ENCODE measurements at regions not wholly inside any gene's neighbourhood (a gene's known extent, or its start where the extent isn't known, plus 50 kb on each side); places are given as distances from the start of the nearest gene placed in this dataset.

DNA sequence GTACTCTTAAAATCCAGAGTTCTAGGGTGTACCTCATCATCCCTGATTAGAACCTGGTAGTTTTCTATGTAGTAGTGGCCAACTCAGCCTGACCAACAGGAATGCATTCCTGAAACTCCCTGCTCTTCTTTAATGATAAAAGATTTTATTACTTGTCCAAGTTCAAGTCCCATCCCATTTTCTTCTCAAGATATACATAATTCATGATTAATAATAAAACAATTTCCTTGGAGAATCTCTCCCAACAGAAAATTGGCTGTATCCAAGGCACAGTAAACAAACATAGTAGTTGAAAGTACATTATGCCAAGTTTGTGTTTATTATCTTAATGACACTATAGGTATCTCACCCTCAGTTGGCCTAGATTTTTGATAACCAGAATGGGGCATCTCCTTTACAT, 714.1 kb upstream of the ADAMTS5 start (continued):
- TF ChIP-seq, protein P1, sequence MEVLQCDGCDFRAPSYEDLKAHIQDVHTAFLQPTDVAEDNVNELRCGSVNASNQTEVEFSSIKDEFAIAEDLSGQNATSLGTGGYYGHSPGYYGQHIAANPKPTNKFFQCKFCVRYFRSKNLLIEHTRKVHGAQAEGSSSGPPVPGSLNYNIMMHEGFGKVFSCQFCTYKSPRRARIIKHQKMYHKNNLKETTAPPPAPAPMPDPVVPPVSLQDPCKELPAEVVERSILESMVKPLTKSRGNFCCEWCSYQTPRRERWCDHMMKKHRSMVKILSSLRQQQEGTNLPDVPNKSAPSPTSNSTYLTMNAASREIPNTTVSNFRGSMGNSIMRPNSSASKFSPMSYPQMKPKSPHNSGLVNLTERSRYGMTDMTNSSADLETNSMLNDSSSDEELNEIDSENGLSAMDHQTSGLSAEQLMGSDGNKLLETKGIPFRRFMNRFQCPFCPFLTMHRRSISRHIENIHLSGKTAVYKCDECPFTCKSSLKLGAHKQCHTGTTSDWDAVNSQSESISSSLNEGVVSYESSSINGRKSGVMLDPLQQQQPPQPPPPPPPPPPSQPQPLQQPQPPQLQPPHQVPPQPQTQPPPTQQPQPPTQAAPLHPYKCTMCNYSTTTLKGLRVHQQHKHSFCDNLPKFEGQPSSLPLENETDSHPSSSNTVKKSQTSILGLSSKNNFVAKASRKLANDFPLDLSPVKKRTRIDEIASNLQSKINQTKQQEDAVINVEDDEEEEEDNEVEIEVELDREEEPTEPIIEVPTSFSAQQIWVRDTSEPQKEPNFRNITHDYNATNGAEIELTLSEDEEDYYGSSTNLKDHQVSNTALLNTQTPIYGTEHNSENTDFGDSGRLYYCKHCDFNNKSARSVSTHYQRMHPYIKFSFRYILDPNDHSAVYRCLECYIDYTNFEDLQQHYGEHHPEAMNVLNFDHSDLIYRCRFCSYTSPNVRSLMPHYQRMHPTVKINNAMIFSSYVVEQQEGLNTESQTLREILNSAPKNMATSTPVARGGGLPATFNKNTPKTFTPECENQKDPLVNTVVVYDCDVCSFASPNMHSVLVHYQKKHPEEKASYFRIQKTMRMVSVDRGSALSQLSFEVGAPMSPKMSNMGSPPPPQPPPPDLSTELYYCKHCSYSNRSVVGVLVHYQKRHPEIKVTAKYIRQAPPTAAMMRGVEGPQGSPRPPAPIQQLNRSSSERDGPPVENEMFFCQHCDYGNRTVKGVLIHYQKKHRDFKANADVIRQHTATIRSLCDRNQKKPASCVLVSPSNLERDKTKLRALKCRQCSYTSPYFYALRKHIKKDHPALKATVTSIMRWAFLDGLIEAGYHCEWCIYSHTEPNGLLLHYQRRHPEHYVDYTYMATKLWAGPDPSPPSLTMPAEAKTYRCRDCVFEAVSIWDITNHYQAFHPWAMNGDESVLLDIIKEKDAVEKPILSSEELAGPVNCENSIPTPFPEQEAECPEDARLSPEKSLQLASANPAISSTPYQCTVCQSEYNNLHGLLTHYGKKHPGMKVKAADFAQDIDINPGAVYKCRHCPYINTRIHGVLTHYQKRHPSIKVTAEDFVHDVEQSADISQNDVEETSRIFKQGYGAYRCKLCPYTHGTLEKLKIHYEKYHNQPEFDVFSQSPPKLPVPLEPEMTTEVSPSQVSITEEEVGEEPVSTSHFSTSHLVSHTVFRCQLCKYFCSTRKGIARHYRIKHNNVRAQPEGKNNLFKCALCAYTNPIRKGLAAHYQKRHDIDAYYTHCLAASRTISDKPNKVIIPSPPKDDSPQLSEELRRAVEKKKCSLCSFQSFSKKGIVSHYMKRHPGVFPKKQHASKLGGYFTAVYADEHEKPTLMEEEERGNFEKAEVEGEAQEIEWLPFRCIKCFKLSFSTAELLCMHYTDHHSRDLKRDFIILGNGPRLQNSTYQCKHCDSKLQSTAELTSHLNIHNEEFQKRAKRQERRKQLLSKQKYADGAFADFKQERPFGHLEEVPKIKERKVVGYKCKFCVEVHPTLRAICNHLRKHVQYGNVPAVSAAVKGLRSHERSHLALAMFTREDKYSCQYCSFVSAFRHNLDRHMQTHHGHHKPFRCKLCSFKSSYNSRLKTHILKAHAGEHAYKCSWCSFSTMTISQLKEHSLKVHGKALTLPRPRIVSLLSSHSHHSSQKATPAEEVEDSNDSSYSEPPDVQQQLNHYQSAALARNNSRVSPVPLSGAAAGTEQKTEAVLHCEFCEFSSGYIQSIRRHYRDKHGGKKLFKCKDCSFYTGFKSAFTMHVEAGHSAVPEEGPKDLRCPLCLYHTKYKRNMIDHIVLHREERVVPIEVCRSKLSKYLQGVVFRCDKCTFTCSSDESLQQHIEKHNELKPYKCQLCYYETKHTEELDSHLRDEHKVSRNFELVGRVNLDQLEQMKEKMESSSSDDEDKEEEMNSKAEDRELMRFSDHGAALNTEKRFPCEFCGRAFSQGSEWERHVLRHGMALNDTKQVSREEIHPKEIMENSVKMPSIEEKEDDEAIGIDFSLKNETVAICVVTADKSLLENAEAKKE (CRISPR knock-in tag; IDR thresholded peaks at IDR 0.05) = no peak
- TF ChIP-seq ZNF331 (CRISPR knock-in tag; IDR thresholded peaks at IDR 0.05; ENCODE audit: low read depth) (no peak), EZH2 (IDR thresholded peaks at IDR 0.05; ENCODE audit: low read depth, unreplicated experiment) (no peak), NANOG (IDR thresholded peaks at IDR 0.05; ENCODE audit: borderline replicate concordance) (no peak), ZNF114 (CRISPR knock-in tag; IDR thresholded peaks at IDR 0.05) (no peak)
- TF ChIP-seq, protein P2, sequence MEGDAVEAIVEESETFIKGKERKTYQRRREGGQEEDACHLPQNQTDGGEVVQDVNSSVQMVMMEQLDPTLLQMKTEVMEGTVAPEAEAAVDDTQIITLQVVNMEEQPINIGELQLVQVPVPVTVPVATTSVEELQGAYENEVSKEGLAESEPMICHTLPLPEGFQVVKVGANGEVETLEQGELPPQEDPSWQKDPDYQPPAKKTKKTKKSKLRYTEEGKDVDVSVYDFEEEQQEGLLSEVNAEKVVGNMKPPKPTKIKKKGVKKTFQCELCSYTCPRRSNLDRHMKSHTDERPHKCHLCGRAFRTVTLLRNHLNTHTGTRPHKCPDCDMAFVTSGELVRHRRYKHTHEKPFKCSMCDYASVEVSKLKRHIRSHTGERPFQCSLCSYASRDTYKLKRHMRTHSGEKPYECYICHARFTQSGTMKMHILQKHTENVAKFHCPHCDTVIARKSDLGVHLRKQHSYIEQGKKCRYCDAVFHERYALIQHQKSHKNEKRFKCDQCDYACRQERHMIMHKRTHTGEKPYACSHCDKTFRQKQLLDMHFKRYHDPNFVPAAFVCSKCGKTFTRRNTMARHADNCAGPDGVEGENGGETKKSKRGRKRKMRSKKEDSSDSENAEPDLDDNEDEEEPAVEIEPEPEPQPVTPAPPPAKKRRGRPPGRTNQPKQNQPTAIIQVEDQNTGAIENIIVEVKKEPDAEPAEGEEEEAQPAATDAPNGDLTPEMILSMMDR (conservative IDR thresholded peaks at IDR 0.05; ENCODE audit: low read depth in 2 of 2) = no peak
- TF ChIP-seq, protein P3, sequence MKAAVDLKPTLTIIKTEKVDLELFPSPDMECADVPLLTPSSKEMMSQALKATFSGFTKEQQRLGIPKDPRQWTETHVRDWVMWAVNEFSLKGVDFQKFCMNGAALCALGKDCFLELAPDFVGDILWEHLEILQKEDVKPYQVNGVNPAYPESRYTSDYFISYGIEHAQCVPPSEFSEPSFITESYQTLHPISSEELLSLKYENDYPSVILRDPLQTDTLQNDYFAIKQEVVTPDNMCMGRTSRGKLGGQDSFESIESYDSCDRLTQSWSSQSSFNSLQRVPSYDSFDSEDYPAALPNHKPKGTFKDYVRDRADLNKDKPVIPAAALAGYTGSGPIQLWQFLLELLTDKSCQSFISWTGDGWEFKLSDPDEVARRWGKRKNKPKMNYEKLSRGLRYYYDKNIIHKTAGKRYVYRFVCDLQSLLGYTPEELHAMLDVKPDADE (IDR thresholded peaks at IDR 0.05) = no peak

DNA sequence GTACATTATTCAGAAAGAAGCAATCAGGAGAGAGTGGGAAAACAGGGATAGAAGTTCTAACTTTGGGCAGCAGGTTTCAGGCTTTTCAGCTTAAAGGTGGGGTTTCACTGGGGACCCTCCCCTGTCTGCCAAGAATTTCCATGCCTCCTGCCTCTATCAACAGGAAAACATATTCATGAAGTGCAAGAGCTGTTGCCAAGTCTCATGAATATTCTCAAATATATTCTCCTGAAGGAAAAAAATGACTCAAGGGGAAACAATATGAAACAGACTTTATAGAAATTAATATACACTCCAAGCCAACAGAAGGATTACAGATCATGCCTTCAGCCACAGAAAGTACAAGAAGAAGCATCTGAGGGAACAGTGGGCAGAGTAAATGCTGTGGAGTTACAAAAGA, 713.3 kb upstream of the ADAMTS5 start:
- Mint-ChIP-seq H3K36me3 (ENCODE audit: low read depth) (peaks cover 6% of the 10 kb centered on the region; the same call in 2 of the 3 replicates), H3K4me1 (no peaks in the 10 kb centered on the region), H3K27ac (no peak overlapping the region), H3K9me3 (peaks cover 11% of the 10 kb centered on the region), H3K27me3 (ENCODE audit: insufficient read depth, low read depth, poor library complexity) (no peaks in the 10 kb centered on the region), H3K4me3 (no peak overlapping the region)
- Histone ChIP-seq H3F3A (replicated peaks; ENCODE audit: low read depth) (no peaks in the 10 kb centered on the region), H3K4me3 (no peak overlapping the region), H3K4me2 (no peak overlapping the region), H3K4me1 (ENCODE audit: insufficient read depth) (no peaks in the 10 kb centered on the region), H3K79me2 (replicated peaks; ENCODE audit: insufficient read depth) (no peaks in the 10 kb centered on the region), H3K9me2 (ENCODE audit: insufficient read depth) (peaks cover 14% of the 10 kb centered on the region), H3K27me3 (ENCODE audit: insufficient read depth) (no peaks in the 10 kb centered on the region), H3K36me3 (ENCODE audit: insufficient read depth) (no peaks in the 10 kb centered on the region), H4K20me1 (replicated peaks; ENCODE audit: insufficient read depth) (no peaks in the 10 kb centered on the region), H3K27ac (ENCODE audit: low read depth) (no peak overlapping the region), H2AFZ (no peak overlapping the region)
- ATAC-seq = no peak
- no peak for DNase-seq (ENCODE audit: low spot score)
- TF ChIP-seq, protein P4, sequence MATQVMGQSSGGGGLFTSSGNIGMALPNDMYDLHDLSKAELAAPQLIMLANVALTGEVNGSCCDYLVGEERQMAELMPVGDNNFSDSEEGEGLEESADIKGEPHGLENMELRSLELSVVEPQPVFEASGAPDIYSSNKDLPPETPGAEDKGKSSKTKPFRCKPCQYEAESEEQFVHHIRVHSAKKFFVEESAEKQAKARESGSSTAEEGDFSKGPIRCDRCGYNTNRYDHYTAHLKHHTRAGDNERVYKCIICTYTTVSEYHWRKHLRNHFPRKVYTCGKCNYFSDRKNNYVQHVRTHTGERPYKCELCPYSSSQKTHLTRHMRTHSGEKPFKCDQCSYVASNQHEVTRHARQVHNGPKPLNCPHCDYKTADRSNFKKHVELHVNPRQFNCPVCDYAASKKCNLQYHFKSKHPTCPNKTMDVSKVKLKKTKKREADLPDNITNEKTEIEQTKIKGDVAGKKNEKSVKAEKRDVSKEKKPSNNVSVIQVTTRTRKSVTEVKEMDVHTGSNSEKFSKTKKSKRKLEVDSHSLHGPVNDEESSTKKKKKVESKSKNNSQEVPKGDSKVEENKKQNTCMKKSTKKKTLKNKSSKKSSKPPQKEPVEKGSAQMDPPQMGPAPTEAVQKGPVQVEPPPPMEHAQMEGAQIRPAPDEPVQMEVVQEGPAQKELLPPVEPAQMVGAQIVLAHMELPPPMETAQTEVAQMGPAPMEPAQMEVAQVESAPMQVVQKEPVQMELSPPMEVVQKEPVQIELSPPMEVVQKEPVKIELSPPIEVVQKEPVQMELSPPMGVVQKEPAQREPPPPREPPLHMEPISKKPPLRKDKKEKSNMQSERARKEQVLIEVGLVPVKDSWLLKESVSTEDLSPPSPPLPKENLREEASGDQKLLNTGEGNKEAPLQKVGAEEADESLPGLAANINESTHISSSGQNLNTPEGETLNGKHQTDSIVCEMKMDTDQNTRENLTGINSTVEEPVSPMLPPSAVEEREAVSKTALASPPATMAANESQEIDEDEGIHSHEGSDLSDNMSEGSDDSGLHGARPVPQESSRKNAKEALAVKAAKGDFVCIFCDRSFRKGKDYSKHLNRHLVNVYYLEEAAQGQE (IDR thresholded peaks at IDR 0.05; ENCODE audit: unreplicated experiment) = no peak
- TF ChIP-seq JUNB (IDR thresholded peaks at IDR 0.05; ENCODE audit: unreplicated experiment) = no peak
- no peak for TF ChIP-seq CREB1 (CRISPR knock-in tag; IDR thresholded peaks at IDR 0.05; ENCODE audit: low read depth)
- TF ChIP-seq POLR2AphosphoS5 (IDR thresholded peaks at IDR 0.05; ENCODE audit: low read depth) = no peak
- TF ChIP-seq STAT1 (IDR thresholded peaks at IDR 0.05; ENCODE audit: unreplicated experiment) = no peak
- TF ChIP-seq NANOG (IDR thresholded peaks at IDR 0.05; ENCODE audit: borderline replicate concordance) = no peak
- TF ChIP-seq, protein P3 (IDR thresholded peaks at IDR 0.05) = no peak
- TF ChIP-seq ZNF331 (CRISPR knock-in tag; IDR thresholded peaks at IDR 0.05; ENCODE audit: low read depth) = no peak
- no peak for TF ChIP-seq EZH2 (IDR thresholded peaks at IDR 0.05; ENCODE audit: low read depth, unreplicated experiment)

Measured in GM23338 (cell line).